Liver (tissue), 3 donors: ENCODE measurements at regions not wholly inside any gene's neighbourhood (a gene's known extent, or its start where the extent isn't known, plus 50 kb on each side); places are given as distances from the start of the nearest gene placed in this dataset.

ENCODE experiments used
- ATF3 ChIP-seq: IDR thresholded peaks from 2 replicates; pipeline ENCODE4 v1.6.1; 2016; ENCODE audit warnings: antibody characterized with exemption
- CTCF ChIP-seq: fragments of 150-350 bp; IDR thresholded peaks from 2 replicates; pipeline ENCODE4 v1.5.1; 2017; ENCODE audit warnings: improper control_type of control experiment, low read depth, low read length; ENCODE audit not compliant: missing input control
- EGR1 ChIP-seq, 2 donors: IDR thresholded peaks; 2 replicates each; pipeline ENCODE4 v1.6.1; 2016 to 2018; ENCODE audit warnings: antibody characterized with exemption in 2 of 2, low read depth in 2 of 2
- FOXA1 ChIP-seq: IDR thresholded peaks from 2 replicates; pipeline ENCODE4 v1.6.1; 2016; ENCODE audit warnings: antibody characterized with exemption
- JUND ChIP-seq, 2 donors: IDR thresholded peaks; 2 replicates each; pipeline ENCODE4 v1.6.1; 2016; ENCODE audit warnings: antibody characterized with exemption in 2 of 2
- RAD21 ChIP-seq, 2 donors: IDR thresholded peaks; 2 replicates each; pipeline ENCODE4 v1.6.1; 2016; ENCODE audit warnings: antibody characterized with exemption in 2 of 2, mild to moderate bottlenecking in 2 of 2
- REST ChIP-seq: IDR thresholded peaks from 2 replicates; pipeline ENCODE4 v1.6.1; 2016; ENCODE audit warnings: antibody characterized with exemption, mild to moderate bottlenecking
- RXRA ChIP-seq, 2 donors: IDR thresholded peaks; 2 replicates each; pipeline ENCODE4 v1.6.1; 2017 to 2018; ENCODE audit warnings: antibody characterized with exemption in 2 of 2, mild to moderate bottlenecking in 1 of 2
- SP1 ChIP-seq: IDR thresholded peaks from 2 replicates; pipeline ENCODE4 v1.6.1; 2018; ENCODE audit warnings: antibody characterized with exemption, mild to moderate bottlenecking
- TAF1 ChIP-seq: conservative IDR thresholded peaks from 2 replicates; pipeline ENCODE4 v1.6.1; 2016; ENCODE audit warnings: antibody characterized with exemption, mild to moderate bottlenecking
- YY1 ChIP-seq: IDR thresholded peaks from 2 replicates; pipeline ENCODE4 v1.6.1; 2016; ENCODE audit warnings: antibody characterized with exemption, mild to moderate bottlenecking
- TF ChIP-seq, protein P1 (sequence below): IDR thresholded peaks from 2 replicates; pipeline ENCODE4 v1.6.1; 2016; ENCODE audit warnings: antibody characterized with exemption
- TF ChIP-seq, protein P2 (sequence below): IDR thresholded peaks from 2 replicates; pipeline ENCODE4 v1.6.1; 2016; ENCODE audit warnings: antibody characterized with exemption
- donor health status: healthy.
- donor health status: healthy.

GRCh38 chr1:208460823-208461222 lies 216.6 kb upstream of the PLXNA2 start:
- TF ChIP-seq CTCF (no peak), YY1 (no peak), SP1 (no peak), RAD21 (IDR thresholded peaks at IDR 0.05) (no peak), ATF3 (no peak), EGR1 (IDR thresholded peaks at IDR 0.05; ENCODE audit: low read depth in 2 of 2) (no peak), FOXA1 (no peak), JUND (IDR thresholded peaks at IDR 0.05) (no peak), TAF1 (no peak), REST (no peak), RXRA (IDR thresholded peaks at IDR 0.05) (no peak)
- TF ChIP-seq, protein P1, sequence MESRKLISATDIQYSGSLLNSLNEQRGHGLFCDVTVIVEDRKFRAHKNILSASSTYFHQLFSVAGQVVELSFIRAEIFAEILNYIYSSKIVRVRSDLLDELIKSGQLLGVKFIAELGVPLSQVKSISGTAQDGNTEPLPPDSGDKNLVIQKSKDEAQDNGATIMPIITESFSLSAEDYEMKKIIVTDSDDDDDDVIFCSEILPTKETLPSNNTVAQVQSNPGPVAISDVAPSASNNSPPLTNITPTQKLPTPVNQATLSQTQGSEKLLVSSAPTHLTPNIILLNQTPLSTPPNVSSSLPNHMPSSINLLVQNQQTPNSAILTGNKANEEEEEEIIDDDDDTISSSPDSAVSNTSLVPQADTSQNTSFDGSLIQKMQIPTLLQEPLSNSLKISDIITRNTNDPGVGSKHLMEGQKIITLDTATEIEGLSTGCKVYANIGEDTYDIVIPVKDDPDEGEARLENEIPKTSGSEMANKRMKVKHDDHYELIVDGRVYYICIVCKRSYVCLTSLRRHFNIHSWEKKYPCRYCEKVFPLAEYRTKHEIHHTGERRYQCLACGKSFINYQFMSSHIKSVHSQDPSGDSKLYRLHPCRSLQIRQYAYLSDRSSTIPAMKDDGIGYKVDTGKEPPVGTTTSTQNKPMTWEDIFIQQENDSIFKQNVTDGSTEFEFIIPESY, result no peak
- TF ChIP-seq, protein P2, sequence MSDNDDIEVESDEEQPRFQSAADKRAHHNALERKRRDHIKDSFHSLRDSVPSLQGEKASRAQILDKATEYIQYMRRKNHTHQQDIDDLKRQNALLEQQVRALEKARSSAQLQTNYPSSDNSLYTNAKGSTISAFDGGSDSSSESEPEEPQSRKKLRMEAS, result no peak
